GM19239 (cell line): ENCODE measurements at regions not wholly inside any gene's neighbourhood (a gene's known extent, or its start where the extent isn't known, plus 50 kb on each side); places are given as distances from the start of the nearest gene placed in this dataset.

Experiments used
- DNase-seq: peaks from one replicate; pipeline ENCODE4 v3.0.0; 2011; ENCODE audit warnings: low spot score; ENCODE audit not compliant: insufficient read length
- FAIRE-seq: peaks from 2 replicates; lab custom pipeline; 2011; peaks lifted over from hg19 to GRCh38; lab: Jason Lieb, UNC

DNA sequence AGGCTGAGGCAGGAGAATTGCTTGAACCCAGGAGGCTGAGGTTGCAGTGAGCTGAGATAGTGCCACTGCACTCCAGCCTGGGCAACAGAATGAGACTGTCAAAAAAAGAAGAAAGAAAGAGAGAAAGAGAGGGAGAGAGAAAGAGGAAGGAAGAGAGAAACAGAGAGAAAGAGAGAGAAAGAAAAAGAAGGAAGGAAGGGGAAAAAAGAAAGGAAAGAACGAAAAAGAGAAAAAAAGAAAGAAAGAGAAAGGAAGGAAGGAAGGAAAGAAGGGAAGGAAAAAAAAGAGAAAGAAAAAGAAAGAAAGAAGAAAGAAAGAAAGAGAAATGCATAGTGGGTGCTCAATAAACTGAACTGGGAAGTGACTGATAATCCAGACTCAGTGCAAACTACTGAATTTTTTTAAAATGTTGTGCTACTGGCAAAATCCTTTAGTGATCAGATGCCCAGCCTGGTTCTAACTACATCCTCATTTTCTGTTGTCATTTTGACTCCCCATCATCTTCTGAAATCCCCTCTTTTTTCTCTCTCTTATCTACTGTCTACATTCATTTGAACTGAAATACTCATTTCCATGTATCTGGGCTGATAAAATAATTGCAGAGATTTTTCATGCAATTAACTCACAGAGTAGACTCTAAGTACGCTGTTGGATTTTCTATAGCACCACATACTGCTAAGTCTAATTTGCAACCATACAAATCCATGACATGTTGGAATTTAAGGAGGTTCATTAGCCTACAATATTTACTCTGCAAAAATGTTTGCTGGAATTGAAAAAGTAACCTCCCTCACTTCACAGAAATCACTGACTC, 85.3 kb upstream of the HIVEP1 start:
- DNase-seq = no peak
- no peak for FAIRE-seq

DNA sequence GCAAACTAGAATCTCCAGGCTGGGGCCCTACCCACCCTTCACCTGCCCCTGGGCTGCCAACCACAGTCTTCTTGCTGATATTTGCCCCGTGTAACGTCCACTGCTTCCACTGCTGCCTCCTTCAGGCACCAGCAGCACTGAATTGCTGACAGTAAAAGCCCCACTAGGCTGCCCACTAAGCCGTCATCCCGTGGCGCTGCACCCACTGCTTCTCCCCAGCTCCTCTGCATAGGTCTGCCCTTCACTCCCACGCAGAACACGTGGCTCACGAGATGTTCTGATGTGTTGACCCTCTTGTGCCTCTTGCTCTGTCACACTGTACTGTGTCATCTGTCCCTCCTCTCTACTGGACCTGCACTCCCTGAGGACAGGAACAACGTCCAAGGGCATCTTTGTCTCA, 86.3 kb upstream of the HIVEP1 start:
- DNase-seq (no peak), FAIRE-seq (no peak)

DNA sequence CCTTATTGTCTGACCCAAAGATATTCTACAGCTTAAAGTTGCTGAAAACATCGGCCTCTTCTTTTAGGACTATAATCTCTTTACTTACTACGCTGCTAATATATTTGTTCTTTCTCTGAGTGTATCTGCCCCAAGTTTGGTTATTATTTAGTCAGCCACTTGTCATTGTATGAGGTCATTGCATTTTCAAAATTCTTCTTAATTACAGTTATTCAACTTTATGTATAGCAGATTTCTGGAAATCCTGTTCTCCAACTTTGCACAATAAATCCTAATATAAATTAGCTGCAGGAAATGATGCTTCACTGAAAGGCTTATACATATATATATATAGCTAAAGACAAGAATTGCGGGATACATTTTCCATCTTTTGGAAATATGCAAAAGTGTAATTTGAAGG, 88.5 kb upstream of the HIVEP1 start:
- FAIRE-seq (no peak), DNase-seq (no peak)

DNA sequence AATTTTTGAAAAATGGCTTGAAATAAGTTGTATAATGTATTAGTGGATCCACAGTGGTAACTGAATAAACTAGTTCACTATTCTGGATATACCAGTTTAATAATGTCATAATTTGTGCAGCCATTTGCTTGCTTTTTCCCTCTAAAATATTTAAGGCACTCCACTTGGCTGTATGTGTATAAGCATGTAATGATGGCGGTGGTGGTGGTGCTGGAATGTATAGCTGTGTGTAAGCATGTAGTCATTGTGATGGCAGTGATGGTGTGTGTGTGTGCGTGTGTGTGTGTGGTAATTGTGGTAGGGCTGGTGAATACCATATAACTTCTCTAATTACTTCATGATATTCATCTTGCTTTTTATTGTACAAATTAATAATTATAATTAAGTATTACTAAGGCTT, 89.2 kb upstream of the HIVEP1 start:
- FAIRE-seq (no peak), DNase-seq (no peak)

DNA sequence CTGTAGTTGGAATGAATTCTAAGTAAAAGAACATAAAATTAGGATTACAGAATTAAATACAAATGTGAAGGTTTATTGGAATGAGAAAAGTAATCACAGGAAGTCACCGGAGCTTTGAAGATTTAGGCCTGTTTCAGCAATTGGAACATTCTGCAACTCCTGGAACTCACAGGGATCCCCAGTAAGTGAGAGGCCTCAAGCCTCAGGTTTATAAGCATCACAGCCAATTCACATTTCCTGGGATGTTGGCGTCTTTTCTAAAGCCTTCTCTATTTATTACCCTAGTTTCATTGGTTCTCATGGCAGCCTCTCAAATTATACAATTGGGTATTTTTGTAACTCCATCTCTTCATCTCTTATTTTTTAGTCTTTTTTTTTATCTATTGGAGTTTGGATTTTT, 90.4 kb upstream of the HIVEP1 start:
- DNase-seq (no peak), FAIRE-seq (no peak)

DNA sequence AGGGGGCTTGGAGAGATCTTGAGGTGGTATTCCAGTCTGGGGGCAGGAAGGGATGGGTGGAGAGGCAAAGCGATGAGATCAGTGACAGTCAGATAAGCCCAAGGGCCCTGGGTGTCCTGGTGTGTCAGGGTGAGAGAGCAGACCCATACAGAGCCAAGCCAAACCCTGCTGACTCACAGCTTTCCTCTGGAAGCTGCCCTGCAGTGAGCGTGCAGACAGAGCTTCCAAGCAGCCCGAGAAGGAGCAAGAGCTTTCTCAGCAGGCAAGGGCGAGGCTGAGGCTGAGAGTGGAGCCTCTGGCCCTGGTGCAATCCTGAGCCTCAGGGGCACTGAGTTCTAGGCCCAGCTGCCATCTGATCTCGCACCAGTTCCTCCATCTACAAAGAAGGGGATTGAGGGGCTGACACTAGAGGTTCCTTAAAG, 91.1 kb upstream of the HIVEP1 start:
- FAIRE-seq (no peak), DNase-seq (no peak)

DNA sequence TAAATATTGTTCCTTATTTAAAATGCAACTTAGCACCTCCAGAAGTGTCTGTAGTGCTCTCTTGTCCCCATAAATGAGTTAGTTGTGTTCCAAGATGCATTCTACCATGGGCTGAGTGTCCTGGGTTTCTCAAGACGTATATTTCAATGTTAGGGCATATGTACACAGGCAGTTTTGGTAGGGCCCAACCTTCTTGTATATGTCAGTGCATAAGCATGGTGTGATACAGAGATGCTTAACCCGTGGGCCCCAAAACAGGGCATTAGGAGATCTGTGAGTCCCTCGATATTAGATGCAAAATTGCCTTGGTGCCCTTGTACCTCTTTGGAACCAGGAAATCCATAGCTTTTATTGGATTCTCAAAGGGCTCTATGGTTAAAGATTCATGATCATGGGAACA, 91.5 kb upstream of the HIVEP1 start:
- DNase-seq = no peak
- FAIRE-seq = no peak

DNA sequence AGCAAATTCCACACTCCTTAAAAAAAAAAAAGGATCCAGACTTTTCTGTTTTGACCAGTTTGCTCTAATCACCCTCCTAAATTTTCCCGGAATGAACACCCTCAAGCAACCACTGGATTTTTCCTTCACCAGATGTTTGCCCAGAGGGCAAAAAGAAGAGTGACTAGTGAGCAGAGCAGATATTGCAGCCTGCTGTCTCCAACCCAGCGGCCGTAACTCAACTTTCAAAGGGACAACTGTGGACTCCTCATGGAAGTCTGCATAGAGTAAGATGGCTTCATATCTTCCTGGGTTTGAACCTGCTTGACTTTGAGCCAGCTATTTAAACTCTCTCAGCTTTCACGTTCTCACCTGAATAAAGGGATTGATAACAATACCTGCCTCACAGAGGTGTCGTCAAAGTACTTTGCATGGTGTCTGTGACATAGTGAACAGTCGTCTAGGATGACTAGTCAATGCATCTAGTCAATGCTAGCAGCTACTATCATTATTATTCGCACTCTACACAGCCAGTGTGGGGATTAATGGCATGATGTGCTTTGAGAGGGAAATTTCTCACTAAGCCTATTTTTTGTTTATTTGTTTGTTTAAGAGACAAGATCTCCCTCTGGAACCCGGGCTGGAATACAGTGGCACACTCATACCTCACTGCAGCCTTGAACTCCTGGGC, 92.2 kb upstream of the HIVEP1 start:
- DNase-seq = no peak
- no peak for FAIRE-seq

DNA sequence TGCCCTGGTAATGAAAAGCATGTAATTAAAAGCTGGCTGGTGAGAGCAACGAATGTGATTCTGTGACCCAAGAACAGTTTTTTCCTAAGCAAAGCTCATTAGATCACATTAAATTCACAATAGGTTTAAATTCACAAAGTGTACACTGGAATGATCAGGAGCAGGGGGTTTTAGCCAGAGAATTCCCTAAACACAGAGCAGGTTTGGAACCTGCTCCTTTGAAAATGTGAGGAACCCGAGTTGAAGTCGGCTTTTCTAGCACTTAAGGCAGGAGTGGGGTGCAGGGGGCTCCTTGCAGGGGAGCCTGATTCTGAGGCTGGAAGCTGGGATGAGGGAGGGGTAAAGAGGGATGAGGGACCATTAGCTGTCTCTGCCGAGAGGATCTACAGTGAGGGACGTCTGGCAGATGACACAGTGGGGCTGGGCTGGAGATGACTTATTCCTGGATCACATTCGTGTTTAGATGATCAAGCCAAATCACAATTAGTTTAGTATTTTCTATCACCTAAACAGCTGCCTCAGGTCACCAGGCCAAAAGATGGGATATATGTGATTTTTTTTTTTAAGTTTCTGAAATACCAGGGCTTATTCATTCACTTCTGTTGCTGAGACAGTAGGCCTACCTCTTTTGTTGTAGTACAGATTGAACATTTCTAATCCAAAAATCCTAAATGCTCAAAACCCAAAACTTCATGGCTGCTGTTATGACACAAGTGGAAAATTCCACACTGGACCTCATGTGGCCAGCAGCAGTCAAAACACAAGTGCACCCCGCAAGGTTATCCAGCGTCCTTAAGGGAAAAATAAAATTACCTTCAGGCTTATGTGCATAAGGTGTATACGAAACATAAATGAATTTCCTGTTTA, 93.1 kb upstream of the HIVEP1 start:
- no peak for FAIRE-seq
- DNase-seq = no peak

DNA sequence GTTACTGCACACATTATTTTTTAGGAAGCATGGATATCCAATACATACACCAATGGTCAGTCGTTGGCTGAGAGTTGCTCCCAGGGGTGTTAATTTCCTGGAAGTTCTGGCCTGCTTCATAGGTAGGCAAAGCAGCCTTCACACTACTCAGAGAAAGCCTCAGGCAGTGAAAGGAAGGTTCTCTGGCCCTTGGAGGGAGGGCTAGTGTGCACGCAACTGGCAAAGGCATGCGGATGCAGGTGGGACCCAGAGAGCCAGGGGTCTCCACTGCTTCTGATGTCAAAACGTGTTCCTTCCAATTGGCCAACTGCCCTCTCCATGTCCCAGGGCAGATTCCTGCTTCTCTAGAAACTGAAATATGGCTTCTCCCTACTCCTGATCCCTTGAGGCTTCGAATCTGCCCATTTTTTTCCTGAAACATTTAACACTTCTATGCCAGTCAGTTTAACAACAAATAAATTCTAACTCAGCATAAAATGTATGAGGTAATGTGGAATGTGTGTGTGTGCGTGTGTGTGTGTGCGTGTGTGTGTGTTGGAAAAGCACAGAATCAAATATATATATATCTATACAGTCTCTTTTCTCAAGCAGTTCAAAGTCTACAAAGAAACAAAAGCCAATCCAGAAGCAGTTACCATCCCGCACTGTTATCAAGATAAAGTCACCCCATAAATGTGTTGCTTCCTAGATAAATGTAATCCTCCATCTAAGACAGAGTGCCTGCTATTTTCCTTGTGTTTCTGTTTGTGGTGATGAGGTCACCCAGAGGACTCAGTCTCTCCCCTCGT, 94.0 kb upstream of the HIVEP1 start:
- DNase-seq (no peak), FAIRE-seq (no peak)

DNA sequence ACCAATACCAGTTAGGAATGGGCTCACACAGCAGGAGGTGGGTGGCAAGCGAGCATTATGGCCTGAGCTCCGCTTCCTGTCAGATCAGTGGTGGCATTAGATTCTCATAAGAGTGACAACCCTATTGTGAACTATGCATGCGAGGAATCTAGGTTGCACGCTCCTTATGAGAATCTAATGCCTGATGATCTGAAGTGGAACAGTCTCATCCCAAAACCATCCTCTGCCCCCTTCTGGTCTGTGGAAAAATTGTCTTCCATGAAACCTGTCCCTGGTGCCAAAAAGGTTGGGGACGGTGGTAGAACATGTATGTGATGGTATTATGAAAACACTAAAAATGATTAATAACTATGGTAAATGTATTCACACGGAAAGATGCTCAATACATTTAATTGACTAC, 99.7 kb upstream of the HIVEP1 start:
- DNase-seq (no peak), FAIRE-seq (no peak)

DNA sequence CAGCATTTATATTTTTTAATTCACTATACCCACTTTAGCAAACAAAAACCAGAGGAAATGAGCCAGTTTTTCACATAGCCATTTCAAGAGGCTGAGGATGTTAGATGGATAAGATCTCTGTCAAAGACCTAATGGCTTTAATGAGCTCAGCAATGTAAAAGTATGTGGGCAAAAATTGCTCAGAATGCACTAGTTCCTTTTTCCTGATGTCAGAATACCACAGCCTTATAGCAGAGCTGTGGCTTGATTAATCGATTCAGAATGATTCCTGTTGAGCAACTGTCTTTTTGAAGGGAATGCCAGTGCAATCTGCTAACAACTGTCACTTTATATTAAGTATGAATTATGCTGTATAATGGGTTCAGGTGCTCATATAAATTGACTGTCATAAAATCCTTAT, 100.6 kb upstream of the HIVEP1 start:
- DNase-seq (no peak), FAIRE-seq (no peak)

DNA sequence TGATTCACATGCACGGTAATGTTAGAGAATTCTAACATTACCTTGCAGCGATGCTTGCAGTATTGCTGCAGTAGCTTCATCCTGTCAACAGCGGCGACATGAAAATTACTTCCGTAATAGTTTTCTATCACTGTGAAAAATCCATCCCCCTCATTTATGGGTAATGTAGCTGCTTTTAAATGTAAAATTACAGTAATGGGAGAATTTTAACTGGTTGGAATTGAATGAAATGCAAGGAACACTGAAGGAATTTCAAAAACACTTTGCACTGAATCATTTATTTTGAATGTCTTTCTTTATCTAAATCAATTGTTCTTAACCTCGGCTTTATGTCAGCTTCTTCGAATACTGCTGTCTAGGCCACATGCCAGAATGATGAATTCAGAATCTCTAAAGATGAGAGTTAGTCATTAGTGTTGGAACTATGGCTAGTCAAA, 102.4 kb upstream of the HIVEP1 start:
- FAIRE-seq = no peak

DNA sequence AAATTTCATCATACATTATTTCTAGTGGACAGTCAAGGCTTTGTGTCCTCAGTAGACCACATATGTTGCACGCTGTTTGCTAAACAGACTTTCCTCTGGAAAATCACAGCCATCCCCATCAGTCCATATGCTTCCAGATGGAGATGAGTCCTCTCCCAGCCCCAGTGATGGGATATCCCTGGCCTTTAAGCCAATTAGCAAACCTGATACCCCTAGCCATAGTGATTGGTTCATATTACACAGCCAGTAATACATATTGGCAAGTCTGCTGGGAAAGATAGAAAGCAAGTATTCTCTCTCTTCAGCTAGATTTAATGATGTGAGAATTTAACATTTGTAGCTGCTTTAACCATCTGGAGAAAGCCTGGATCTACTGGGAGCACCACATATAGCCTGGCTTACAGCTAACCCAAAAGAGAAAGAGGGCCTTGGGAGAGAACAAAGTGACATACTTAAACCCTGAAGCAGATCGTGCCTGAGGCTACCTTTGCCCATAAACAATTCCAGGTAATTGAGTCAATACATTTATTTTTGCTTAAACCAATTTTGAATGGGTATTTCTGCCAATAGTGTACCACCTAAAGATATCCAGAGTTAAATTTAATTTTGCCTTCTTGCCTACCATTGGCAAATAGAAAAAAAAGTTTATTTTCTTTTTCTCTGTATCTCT, 103.5 kb upstream of the HIVEP1 start:
- no peak for DNase-seq
- FAIRE-seq = no peak

More for the DNA sequence above, 102.4 kb upstream of the HIVEP1 start:
- DNase-seq = no peak

DNA sequence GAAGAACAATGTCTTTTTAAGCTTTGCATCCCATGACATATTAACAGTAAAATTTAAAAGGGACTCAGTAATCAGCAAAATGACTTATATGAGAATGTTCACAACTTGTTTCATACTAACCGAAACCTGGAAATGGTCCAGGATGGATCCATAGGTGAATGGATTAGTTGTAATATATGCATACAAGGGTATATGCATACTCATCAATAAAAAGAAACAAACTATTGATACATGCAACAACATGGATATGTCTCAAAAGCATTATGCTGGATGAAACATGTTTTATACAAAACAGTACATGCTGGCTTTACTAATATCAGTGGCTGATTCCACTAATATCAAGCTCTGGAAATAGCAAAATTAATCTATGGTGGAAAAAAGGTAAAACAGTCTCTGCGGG, 108.5 kb upstream of the HIVEP1 start:
- FAIRE-seq (no peak), DNase-seq (no peak)

DNA sequence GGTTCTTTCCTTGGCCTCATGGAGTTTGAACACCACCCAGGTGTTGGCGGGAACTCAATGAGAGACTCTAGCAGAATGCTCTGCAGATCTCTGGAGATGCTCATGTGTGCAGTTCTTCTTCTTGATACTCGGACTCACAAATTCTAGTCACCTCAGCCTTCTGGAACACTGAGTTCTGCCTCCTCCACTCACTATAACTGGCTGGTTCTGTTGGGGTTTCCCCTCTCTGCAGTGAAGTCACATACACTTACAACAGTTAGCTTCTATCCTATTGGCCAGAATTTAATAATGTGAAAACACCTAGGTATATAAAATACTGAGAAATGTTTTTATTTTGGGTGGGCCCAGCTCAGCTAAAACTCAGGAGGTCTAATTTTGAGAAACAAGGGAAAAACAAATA, 109.6 kb upstream of the HIVEP1 start:
- DNase-seq (no peak), FAIRE-seq (no peak)

DNA sequence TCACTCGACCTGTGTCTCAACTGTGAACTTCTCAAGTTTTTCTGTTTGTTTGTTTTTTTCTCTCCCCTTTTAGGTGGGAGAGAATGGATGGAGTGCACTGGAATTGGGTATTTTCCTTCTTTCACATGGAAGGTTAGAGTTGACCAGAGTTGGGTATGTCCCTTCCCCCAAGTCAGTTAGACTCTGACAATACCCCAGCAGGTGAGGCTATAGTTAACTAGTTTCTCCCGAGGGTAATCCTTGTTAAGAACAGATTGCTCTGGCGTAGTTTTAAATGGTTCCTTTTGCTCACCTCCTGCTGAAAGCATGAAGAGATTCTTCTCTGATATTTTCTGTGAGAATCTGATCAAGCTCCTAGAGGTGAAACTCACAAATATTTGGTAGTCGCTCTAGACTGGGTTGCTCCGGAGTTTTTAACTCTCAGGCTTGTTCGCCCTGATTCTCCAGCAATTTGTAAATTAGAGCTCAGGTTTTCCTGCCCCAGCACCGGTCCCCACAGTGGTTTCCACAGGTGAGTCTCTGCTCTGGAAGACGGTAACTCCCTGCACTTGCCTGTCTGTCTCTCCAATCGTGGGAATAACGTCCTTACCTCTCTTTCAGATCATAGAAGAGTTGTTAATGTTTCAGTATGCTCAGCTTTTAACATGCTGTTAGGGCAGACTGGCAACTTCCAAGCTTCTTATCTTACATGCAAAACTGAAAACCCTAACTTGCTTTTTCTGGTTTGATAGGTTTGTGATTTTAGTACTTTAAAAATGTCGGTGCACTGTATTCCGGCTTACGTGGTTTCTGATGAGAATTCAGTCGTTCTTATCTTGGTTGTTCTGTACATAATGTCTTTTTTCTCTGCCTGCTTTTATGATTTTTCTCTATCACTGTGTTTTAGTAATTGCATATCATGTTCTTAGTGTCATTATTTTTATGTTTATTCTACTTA, 111.2 kb upstream of the HIVEP1 start:
- peak; percentile 87 for FAIRE-seq
- no peak for DNase-seq

DNA sequence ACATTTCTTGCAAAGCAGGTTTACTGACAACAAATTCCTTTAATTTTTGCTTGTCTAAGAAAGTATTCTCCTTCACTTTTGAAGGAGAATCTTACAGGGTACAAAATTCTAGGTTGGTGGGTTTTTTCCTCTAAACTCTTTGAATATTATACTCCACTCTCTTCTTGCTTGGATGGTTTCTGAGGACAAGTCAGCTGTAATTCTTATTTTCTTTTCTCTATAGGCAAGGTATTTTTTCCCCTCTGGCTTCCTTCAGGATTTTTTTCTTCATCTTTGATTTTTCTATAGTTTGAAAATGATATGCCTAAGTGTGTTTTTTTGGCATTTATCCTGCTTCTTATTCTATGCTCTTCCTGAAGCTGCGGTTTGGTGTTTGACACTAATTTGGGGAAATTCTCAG, 112.5 kb upstream of the HIVEP1 start:
- DNase-seq (no peak), FAIRE-seq (peak; percentile 49)

DNA sequence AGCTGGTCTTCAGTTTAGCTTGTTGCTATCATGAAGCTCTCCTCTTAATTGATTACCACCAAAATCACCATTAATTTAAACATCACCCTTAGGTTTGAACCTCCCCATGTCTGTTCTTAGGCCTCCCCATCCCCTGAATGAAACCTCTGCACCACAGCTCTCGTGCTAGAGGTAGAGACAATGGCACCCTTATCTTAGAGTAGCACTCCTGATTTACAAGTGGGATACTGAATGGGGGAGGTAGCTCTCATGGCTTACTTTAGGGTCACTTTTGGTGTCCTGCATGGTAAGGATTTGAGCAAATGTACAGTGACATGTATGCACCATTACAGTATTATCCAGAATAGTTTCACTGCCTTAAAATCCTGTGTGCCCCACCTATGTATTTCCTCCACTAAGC, 115.6 kb upstream of the ADTRP start:
- FAIRE-seq = no peak

More for the DNA sequence above, 115.6 kb upstream of the ADTRP start:
- DNase-seq = no peak
